D721Med (cell line): ENCODE measurements at regions not wholly inside any gene's neighbourhood (a gene's known extent, or its start where the extent isn't known, plus 50 kb on each side); places are given as distances from the start of the nearest gene placed in this dataset.

Experiments
- DNase-seq: peaks from one replicate; pipeline ENCODE4 v3.0.0; 2011; ENCODE audit warnings: low spot score; ENCODE audit not compliant: insufficient read length
- FAIRE-seq: peaks from 2 replicates; lab custom pipeline; 2011; peaks lifted over from hg19 to GRCh38; lab: Jason Lieb, UNC
- CTCF ChIP-seq: IDR thresholded peaks from 2 replicates; pipeline ENCODE4 v1.5.1; 2012; ENCODE audit warnings: mild to moderate bottlenecking, control low read depth; ENCODE audit not compliant: insufficient read depth; ENCODE audit errors: missing control alignments

- DNase-seq (no peak), FAIRE-seq (no peak)
- TF ChIP-seq CTCF, result no peak
Measured at GRCh38 chrX:122586831-122587230, 597.2 kb upstream of the GRIA3 start.

- no peak for TF ChIP-seq CTCF
- FAIRE-seq (no peak), DNase-seq (no peak)
Measured at GRCh38 chrX:122591546-122591945, 592.5 kb upstream of the GRIA3 start.

- no peak for TF ChIP-seq CTCF
- DNase-seq (no peak), FAIRE-seq (no peak)
Measured at GRCh38 chrX:122596998-122597397, 587.1 kb upstream of the GRIA3 start.

- no peak for TF ChIP-seq CTCF
- no peak for DNase-seq
- no peak for FAIRE-seq
Measured at GRCh38 chrX:122622795-122623194, 561.3 kb upstream of the GRIA3 start.

- no peak for FAIRE-seq
- TF ChIP-seq CTCF, result no peak
- DNase-seq, result no peak
Measured at GRCh38 chrX:122625239-122625638, 558.8 kb upstream of the GRIA3 start.

GRCh38 chrX:122625821-122626220, 558.3 kb upstream of the GRIA3 start:
- FAIRE-seq (no peak), DNase-seq (no peak)
- no peak for TF ChIP-seq CTCF

- FAIRE-seq (no peak), DNase-seq (no peak)
Measured at GRCh38 chrX:122626871-122627270, 557.2 kb upstream of the GRIA3 start.

More at GRCh38 chrX:122626871-122627270, 557.2 kb upstream of the GRIA3 start:
- TF ChIP-seq CTCF, result no peak
